ENCODE measurements at regions not wholly inside any gene's neighbourhood (a gene's known extent, or its start where the extent isn't known, plus 50 kb on each side); places are given as distances from the start of the nearest gene placed in this dataset.

DNA sequence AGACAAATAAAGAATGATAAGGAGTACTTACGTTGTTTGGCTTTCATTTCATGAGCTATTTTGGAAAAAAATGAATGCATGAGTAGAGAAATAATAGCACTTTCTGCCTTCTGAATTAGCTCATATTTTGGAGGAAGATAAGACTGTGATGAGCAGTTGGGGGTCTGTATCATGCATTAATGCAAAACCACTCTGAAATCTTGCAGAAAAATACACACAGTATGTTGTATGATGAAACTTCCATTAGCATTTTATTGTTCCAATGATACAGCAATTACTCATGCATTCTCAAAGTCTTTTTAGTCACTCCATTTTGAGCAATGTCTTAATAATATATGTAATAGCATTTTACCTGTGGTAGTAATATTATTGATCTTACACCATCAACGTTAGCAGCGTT, 571.0 kb downstream of the CDH8 start (continued):
- TF ChIP-seq ZNF462 (CRISPR knock-in tag; IDR thresholded peaks at IDR 0.05) = no peak

GRCh38 chr16:61460020-61460419, 576.2 kb downstream of the CDH8 start:
- Mint-ChIP-seq H3K4me1 (no peaks in the 10 kb centered on the region), H3K9me3 (no peaks in the 10 kb centered on the region), H3K4me3 (no peak overlapping the region), H3K27me3 (ENCODE audit: insufficient read depth, low read depth, poor library complexity) (peaks cover 6% of the 10 kb centered on the region), H3K36me3 (ENCODE audit: low read depth) (no peaks in the 10 kb centered on the region), H3K27ac (no peak overlapping the region)
- no peaks in the 10 kb centered on the region for H3F3A ChIP-seq (replicated peaks; ENCODE audit: low read depth)
- H3K4me3 ChIP-seq = no peak overlapping the region
- DNase-seq (ENCODE audit: low spot score) (no peak), ATAC-seq (no peak)
- H3K36me3 ChIP-seq (ENCODE audit: insufficient read depth) = no peaks in the 10 kb centered on the region
- H3K4me2 ChIP-seq = no peak overlapping the region
- H3K27ac ChIP-seq (ENCODE audit: low read depth) = no peak overlapping the region
- no peaks in the 10 kb centered on the region for H3K4me1 ChIP-seq (ENCODE audit: insufficient read depth)
- H3K9me2 ChIP-seq (ENCODE audit: insufficient read depth) = no peaks in the 10 kb centered on the region
- H2AFZ ChIP-seq = no peak overlapping the region
- no peaks in the 10 kb centered on the region for H3K79me2 ChIP-seq (replicated peaks; ENCODE audit: insufficient read depth)
- H3K27me3 ChIP-seq (ENCODE audit: insufficient read depth) = no peaks in the 10 kb centered on the region
- H4K20me1 ChIP-seq (replicated peaks; ENCODE audit: insufficient read depth) = no peaks in the 10 kb centered on the region
- no peak for TF ChIP-seq REST (IDR thresholded peaks at IDR 0.05; ENCODE audit: unreplicated experiment)
